T-helper 1 cell (primary cell): ENCODE measurements at regions not wholly inside any gene's neighbourhood (a gene's known extent, or its start where the extent isn't known, plus 50 kb on each side); places are given as distances from the start of the nearest gene placed in this dataset.

Experiments used
- DNase-seq, 5 donors: peaks; one replicate each; pipeline ENCODE4 v3.0.0-alpha.2; 2012 to 2020

DNA sequence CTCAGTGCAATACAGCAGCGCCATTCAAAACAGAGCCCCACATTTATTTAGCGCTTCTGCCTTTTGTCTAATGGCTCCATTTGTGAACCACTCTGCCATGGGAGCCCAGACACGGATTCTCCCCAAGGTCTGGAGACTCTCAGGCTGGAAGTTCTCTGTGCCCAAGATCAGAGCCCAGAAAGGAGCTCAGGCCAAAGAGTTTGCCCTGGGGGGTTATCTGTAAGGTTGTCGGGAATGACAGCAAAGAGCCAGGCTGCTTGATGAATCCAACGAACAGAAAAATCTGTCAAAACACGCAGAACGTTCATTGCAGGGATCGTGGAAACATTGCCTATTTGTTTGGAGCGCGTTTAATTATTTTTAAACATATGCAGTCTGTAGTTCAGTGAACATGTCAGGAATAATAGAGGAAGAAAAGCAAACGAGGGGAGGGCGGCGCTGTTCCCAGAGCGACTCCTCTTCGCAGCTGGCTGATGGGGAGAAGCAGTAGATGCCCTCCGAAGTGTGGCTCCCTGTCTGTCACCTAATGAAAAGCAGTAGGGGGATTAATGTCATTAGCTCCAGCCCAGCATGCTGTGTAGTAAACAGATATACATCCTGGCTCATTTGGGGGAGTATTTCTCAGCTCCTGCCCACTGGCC is 464.9 kb upstream of the MPDZ start:
- no peak for DNase-seq

DNA sequence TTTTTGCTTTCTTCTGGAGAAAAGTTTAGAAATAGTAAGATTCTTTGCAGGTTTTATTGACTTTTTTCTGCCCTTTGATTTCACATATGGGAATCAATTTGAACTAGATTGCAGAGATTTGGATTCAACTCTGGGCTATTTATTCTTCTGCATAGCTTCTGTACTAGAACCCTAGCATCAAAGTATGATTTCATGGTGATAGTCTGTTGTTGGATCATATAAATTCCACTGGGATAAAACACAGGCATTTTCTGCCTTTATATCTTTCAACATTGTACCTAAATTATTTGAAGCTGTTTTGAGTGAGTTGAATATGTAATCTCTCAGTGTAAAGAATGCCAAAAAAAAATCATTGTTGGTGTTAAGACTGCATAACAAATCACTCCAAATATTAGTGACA is 458.4 kb upstream of the MPDZ start:
- DNase-seq, result no peak

DNA sequence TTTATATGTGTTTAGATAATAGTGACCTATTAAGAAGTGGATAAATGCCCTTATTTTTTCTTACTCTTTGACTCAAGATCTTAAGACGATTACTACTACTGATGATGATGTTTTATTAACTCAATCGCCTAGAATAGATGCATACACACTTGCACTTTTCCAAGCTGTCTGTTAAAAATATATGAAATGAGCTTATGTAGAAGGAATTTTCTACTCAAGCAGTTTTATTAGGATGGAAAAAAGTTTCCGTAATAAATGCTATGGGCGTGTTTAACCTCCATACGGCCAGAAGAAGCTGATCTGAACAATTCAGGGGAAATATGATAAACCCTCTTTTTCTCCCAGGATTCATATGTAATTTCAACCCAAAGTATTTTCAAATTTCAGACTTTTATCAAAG is 455.7 kb upstream of the MPDZ start:
- no peak for DNase-seq

DNA sequence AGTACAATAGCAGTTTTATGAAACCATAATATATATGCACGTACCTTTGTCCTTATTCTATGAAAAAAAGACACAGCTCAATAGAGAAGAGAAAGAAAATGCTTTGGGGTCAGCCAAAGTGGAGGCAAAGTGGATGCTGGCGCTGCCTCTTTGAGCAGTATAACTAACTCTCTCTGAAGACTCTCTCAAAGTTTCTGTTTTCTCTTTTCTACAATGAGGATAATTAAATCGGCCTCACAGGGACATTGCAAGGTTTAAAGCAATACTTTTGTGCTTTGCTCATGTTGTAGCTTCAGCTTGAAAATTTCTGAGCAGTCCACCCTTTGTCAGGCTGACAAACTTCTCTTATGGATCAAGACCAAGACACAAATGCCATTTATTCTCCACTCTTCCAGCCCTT is 455.1 kb upstream of the MPDZ start:
- no peak for DNase-seq

DNA sequence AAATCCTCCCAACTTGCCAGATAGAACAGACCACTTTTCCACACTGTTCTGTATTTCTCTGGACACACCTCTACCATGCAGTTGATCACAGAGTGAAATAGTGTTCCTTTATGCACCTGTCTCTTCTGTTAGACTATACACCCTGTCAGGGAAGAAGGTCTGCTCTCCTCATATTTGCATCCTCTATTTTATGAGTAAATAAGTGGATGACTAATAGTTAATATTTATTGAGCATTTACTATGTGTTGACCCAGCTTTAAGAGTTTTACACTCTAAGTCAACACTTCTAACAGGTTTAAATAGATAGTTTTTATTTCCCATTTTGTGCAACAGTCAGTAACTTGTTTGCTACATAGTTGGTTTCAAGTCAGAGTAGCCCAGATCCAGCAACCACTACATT is 452.8 kb upstream of the MPDZ start:
- no peak for DNase-seq

DNA sequence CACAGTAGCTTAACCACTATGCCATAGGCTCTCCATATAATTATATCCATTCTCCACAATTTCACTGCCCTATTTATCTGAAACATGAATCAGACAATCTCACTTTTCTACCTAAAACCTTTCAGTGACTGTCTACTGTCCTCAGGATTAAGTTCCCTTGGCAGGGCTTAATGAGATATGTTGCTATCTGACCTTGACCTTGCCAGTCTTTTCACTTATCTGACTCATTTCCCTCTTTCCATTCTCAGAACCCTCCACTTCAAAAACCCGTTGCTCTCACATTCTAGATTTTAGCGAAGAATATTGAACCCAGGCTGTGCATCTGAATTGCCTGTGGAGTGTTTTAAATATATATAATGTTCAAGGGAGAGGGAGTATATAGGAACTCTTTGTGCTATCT is 452.1 kb upstream of the MPDZ start:
- no peak for DNase-seq

DNA sequence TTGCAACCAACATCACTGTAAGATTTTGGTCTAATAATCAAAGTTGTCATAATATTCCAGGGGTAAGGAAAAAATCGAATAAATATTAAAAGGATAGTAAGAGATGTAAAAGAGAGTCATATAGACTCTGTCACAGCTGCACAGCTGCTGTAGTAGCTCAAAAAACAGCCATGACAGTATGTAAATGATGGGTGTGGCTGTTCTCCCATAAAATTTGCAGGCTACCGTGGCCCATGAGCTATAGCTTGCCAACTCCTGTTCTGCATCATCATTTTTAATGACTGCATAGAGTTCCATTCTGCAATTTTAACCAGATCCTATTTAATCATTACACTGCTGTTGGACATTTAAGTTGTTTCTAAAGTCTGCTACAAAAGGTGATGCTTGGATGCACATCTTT is 450.5 kb upstream of the MPDZ start:
- no peak for DNase-seq

DNA sequence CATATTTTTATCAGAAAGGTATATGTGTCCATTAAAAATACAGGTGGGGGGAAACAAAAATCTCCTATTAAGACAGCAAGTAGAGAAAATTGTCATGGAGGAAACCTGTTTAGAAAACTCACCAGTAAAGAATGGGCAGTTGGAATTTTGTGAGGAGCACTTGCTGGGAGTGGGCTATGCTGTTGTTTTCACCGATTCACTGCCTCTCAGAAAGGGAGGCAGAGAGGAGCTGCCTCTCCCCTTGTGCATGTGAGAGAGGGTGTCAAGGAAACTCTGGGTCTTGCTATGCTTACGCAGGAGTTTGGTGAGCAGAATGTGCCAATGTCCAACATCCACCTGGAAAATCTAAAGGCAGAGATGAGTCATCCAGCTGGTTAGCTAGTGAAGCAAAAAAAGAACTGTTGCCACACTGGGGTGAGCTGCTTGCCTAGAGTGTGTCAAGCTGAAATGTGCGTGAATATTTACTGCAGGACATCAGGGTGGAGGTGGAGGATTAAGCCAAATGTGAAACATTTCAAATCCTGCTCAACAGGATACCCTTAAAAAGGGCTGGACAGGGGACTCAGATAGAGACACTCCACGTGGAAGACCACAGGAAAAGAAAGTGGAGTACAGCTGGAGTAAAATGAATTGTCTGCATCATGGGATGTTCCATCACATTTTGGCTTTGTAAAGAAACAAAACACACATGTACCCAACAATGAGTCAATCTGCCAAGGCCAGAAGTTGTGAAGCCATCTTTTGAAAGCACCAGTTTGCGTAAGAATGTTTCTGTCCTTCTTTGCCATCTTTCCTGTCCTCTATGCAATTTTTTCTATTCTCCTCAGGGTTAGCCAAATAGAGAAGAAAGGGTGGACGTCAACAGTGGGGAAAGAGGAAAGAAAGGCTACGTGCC is 449.7 kb upstream of the MPDZ start:
- no peak for DNase-seq

DNA sequence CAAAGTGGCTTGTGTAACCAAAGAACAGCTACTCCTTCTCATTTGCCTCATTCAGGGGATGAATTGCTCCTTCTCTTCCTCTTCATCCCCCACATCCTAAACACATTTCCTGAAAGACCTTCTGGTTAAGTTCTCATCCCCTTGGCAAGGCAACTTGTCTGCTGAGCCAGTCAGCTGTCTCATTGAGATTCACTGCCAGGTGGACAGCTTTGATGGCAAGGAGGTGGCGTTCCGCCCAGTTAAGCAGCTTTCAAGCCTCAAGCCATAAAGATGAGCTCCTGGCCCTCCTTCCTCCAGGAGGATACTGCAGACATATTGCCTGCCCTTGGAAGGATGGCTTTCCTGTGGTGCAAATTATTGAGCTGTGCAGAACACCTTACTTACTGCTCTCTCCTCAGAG is 448.6 kb upstream of the MPDZ start:
- no peak for DNase-seq

DNA sequence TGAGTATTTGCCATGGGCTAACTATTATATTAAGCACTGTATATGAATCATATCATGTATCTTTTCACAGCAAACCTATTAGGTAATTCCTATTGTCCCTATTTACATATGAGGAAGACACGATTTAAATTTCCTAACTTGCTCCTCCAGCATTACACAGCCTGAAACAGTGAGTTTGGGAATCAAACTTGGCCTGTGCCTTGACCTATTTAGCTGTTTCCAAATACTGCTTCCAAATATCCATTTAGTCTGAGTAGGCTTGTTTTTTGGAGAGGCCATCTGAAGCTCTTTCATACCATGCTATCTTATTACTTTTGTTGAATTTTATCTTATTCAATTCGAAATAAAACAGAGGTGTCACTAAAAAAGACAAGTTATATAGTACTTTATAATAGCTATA is 447.3 kb upstream of the MPDZ start:
- DNase-seq, result no peak

DNA sequence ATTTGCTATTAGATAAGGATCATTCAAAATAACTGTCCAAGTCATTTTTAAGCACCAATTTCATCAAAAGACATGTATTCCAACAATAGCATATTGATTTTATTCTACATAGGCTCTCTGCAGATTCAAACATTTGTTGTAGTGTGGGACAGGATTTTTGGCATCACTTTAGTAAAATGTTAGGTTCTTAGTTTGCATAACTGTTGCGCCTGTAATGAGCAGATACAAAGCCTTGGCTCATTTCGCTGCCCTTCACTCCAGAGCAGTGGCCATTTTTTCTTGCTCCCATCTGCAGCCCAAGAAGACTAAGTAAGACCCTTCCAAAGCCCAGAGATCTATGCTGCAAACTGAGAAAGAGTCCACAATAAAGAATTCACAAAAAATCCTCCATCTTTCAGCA is 446.0 kb upstream of the MPDZ start:
- no peak for DNase-seq

DNA sequence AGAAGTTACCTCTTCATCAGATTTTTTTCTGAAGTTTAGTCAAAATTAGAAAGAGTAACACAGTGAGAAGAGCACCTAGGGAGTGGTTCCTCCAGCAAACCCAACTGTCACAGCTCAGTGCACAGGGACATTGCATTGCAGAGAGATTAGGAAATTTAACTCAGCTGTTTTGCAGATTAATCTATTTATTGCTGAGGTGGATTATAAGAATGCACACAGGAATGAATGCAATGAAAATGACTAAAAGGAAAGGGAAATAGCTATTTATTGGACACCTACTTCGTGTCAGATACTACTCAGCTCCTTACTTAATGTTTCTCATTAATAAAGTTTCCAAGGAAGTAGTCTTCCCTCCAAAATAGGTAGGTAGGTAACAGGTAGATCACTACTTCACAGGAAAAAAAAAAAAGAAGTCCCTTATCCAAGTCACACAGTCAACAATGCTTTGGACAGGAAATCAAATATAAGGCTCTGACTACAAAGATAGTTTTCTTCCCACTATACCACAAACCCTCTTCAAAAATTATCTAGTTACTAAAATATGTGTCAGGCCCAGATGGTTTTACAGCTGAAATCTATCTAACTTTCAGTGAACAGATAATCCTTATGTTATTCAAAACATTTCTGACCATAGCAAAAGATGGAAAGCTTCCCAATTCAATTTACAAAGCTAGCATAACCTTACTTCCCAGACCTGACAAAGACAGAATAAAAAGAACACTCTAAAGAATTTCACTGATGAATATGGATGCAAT is 442.2 kb upstream of the MPDZ start:
- no peak for DNase-seq

DNA sequence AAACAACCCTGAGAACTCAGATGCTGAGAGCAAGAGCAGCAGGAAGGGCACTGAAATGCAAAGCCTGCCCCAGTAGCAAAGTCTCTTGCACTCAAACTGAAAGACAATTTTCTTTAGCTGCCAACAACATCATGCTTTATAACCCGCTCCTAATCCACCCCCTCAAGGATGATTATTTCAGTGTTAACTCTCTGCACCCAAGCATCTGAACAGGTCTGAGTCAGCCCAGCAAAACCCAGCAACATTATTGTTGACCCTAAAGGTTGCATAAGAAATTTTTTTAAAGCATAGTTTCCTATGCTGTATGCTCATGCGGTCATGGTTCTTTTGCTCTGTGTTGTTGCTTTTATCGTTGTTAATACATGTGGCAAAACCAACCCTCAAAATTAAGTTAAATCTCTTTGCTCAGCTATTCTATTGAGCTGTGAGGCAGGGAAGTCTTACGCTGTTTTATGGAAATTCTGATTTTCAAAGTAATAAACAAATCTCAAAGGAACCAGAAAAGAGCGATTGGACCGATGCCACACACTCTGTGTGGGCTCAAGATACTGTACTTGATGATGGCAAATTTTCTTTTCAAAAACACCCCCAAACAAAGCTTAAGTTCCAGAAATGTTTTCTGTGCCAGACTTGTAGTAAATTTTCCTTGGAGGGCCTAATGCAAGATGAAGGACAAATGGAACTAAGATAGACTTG is 440.6 kb upstream of the MPDZ start:
- no peak for DNase-seq

DNA sequence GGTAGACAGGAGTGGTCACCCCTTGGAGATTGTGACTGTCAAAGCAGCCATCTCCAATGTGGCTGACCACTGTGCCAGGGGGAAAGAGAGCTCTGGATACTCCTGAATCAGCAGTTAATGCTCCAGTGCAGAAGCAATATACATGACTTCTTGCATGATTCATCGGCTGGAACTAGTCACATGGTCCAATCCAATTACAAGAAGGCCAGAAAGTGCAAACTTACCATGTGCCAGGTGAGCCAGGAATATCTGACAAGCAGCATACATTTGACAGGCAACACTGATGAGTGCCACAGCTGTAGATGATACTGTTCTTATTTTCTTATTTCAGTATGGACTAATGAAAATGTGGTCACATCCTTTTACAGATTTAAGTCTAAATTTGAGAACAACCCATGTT is 440.0 kb upstream of the MPDZ start:
- no peak for DNase-seq

DNA sequence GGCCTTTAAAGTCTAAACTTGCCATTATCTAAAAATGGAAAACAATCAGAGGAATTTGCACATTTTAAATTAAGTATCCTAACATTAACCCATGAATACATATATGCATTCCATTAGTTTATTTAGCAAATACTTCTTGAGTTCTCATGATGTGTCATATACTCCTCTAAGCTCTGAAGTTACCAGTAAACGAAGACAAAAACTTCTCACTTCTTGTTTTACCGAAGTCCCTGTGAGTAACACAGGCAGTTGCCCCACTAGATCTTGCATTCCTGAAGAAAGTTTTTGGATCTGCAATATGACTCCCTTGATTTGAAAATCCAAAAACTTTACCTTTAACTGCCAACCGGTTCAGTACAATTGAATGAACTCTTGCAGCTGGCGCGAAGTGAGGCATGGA is 439.0 kb upstream of the MPDZ start:
- no peak for DNase-seq

DNA sequence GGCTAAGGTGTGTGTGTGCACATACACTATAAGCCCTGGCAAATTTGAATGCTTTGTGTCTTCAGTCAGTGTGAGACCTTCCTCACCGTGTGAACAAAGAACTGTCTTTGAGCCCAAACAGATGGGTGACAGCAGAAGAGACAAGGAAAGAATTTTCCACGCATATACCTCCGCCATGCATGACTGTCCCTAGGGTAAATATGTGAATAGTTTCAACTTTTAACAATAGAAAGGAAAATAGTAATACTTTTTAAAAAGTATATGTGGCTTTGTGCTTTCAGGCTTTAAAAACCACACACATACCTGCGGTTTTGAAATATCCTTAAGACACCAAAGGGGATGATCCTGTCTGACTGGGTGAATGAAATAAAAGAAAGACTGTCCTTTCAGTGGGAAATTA is 438.6 kb upstream of the MPDZ start:
- DNase-seq, result no peak

DNA sequence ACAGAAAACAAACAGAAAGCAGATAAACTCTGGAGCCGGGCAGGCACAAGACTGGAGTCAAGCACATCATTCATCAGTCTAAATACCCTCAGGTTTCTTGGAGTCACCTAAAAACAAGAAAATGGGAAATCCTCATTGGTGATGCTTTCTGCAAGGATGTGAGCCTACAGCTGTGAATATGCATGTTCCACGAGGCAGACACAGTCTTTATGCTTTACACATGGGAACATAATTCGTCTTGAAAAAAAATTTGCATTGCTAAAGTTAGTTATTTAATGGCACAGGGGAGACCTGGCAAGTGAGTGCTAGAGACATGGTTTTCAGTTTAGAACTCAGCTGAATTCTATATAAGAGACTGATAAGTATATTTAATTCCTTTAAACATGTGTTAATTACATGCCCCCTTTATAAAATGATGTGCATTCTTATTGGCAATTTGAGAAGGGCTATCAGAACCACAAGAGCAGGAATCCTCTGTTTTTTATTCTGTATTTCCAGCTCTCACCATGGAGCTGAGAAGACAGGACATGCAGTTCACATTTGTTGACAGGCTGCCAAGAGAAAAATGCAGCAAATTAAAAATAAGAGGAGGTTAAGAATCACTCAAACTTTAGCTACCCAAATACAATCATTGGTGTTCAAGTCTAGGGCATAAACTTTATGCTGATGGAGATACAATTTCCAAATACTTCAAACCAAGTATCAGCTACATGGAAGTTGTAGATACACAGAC is 438.0 kb upstream of the MPDZ start:
- DNase-seq, result no peak

DNA sequence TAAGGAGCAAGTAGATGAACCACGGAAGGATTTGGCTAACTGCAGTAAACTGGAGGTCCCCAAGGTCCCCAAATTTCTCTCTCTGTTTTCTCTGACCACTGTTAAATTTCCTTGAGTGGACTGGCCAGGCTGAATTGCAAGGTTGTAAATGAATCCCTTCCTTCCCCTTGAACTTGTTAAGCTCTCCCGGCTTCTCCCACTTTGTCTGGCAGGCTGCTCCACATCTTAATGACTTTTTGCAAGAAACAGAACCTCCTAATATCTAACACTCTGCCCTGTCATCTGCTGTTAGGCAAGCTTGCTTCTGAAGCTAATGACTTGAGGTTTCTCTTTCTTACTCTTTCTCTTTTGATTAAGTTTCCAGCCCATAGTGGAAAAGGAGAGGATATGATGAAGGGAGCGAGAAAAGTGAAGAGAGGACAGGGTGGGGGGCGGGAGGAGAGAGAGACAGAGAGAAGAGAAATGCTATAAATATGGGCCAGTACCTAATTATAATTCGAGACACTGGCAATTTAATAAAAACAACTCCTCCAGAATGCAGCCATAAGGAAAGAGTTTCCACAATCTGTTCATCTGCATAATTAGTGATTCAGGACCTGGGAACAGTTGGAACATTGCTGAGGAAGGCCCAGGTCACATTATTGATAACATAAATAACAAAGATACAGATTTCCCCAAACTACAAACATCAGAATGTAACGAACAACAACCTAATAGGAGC is 437.3 kb upstream of the MPDZ start:
- no peak for DNase-seq

DNA sequence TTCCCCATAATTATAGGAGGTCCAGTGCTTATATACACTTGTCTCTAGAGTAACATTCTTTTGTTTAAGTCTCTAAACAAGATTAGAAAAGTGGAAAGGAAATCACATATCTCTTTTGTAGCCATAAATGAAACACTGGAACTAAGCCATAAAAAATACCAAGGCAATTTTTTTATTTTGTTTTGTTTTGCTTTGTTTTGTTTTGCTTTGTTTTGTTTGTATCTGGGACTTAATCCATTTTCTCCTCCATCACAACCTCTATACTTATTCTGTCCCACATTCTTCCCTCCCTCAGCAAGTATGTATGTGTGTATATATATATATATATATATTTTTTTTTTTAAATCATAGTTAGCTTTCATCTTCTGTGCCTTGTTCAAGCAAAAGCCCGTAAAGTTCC is 436.6 kb upstream of the MPDZ start:
- no peak for DNase-seq

DNA sequence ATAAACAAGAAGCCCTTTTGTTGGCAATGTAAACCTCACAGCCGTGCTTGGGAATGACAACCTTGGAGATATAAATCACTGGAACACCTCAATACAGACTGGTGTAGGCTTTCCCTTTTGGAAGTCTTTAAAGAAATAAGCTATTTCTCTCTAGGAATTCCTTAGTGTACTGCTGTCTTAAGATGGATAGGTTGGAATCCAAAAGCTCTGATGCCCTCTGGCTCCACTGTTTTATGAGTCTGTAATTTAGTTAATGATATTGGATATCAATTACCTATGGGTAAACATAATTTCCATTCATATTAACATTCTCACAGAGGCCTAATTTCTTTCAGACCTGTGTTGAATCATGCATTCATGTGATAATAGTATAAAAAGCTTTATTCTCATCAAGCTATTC is 435.9 kb upstream of the MPDZ start:
- no peak for DNase-seq

DNA sequence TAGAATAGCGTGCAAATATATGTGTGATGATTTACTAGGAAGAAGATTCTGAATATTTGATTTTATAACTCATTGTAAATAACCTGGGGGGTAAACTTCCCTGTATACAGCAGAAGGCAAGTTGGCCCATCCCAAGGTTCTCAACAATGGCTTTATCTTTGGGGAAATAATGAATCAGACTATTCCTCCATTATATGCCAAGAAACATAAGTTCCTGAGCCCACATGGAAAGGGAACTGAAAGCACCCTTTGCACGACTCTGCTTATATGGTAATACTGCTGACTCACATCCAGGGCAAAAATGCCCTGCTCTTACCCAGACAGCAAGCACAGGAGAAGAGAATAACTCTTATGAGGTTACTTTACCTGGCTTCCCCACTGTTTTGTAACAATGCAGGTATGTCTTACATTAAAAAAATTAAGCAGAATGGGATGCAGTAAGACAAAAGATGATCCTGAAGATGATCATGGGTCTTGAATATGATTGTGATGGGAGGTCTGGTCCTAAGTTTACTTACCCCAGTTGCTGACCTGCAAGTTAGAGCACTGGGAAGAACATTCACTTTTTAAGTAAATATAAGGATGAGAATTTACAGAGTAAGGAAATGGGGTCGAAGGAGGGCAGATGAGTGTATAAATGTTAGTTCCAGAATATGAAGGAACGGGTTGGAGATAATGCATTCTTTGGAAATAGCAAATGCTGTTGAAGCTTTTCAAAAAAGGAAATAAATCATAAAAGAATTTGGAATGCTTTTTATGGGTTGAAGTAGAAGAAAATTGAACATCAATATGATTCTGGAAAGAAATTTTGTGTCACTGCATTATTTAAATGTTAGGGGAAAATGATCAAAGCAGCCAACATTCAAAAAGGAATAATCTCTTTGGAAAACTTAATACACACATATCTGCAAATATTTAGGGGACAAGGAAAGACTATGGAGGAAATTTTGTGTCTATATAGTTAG is 428.4 kb upstream of the MPDZ start:
- no peak for DNase-seq
